Erythroblast (primary cell): ENCODE measurements at regions not wholly inside any gene's neighbourhood (a gene's known extent, or its start where the extent isn't known, plus 50 kb on each side); places are given as distances from the start of the nearest gene placed in this dataset.

Experiments
- GATA1 ChIP-seq: IDR thresholded peaks from 2 replicates; pipeline ENCODE4 v1.6.1; 2011; ENCODE audit warnings: low read depth, mild to moderate bottlenecking, control low read depth, low read length, moderate library complexity
- POLR2A ChIP-seq: IDR thresholded peaks from 2 replicates; pipeline ENCODE4 v1.6.1; 2011; ENCODE audit warnings: mild to moderate bottlenecking, low read length

DNA sequence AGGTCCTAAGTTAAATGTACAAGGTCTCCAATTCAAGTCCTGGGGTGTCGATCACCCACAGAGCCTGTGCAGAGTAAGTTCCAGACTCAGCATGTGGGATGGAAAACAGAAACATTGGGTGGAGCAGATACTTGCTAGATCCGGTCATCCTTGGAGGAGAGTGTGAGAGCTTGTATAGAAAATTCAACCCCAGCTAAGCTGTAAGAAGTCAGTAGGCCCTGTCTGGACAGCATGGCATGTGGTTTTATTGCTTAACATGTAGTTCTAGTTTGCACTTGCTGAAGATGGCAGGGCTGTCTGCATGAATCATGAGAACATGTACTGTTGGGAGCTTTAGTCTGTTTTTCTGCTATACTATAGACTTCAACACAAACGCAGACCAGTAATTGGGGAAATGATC, 189.6 kb upstream of the RMP24 start:
- TF ChIP-seq POLR2A (no peak), GATA1 (no peak)
